Panc1 (cell line): ENCODE measurements at regions not wholly inside any gene's neighbourhood (a gene's known extent, or its start where the extent isn't known, plus 50 kb on each side); places are given as distances from the start of the nearest gene placed in this dataset.

Source experiments
- CTCF ChIP-seq: fragments of 450-650 bp; IDR thresholded peaks from 2 replicates; pipeline ENCODE4 v1.5.1; 2017; ENCODE audit warnings: mild to moderate bottlenecking
- POLR2AphosphoS5 ChIP-seq: IDR thresholded peaks from 2 replicates; pipeline ENCODE4 v1.6.1; 2012; ENCODE audit warnings: mild to moderate bottlenecking, low read depth, low read length, moderate library complexity
- TCF7L2 ChIP-seq: IDR thresholded peaks from 2 replicates; pipeline ENCODE4 v1.6.1; 2011; ENCODE audit warnings: mild to moderate bottlenecking, low read depth, low read length, inconsistent platforms

DNA sequence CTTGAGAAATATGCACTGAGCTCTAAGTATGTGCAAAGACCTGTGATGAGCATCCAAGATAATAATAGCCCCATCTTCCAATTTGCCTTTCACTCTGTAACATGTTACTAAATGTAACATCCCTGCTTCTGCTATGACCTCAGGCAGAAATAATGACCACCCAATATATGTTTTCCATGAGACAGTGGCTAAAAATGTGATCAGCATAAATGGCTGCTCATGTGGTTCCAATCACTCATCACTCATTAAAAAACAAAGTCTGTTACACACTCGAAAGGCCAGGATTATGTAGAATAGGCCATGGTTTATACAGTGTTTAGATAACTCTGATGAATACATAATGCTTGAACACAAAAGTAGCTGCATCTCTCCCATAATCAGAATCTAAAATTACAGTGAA is 71.4 kb upstream of the MOCS2 start:
- TF ChIP-seq CTCF, result no peak
- no peak for TF ChIP-seq TCF7L2
- no peak for TF ChIP-seq POLR2AphosphoS5
